PC-3 (cell line): ENCODE measurements at regions not wholly inside any gene's neighbourhood (a gene's known extent, or its start where the extent isn't known, plus 50 kb on each side); places are given as distances from the start of the nearest gene placed in this dataset.

ENCODE experiments used
- ATAC-seq: fragments of 200-7000 bp; cut with Tn5 transposase; 2 replicates; pipeline ENCODE4 v1.9.1; 2020; ENCODE audit warnings: mild to moderate bottlenecking, moderate library complexity
- BruUV-seq: library from RNA; stranded (reverse); fragments of 400-500 nt; replicated peaks from 2 replicates; lab custom pipeline; 2021; lab: Mats Ljungman, UMichigan
- CTCF ChIA-PET: fragments of 300-600 bp; sonication (Branson Sonifier 250); formaldehyde crosslinking; loops from one replicate; lab custom pipeline; 2022; ENCODE audit warnings: antibody characterized with exemption; lab: Charles Lee
- POLR2A ChIA-PET: fragments of 300-600 bp; sonication (Branson Sonifier 250); formaldehyde crosslinking; loops from one replicate; lab custom pipeline; 2022; ENCODE audit warnings: antibody characterized with exemption; ENCODE audit not compliant: unreplicated experiment; lab: Charles Lee
- DNase-seq: peaks from one replicate; pipeline ENCODE4 v3.0.0-alpha.2; 2015
- H2AFZ ChIP-seq: fragments of 300-600 bp; sonication (generic); 2 replicates; pipeline ENCODE4 v1.6.0; 2016; ENCODE audit warnings: antibody characterized with exemption, low read length
- H3F3A ChIP-seq: fragments of 300-600 bp; sonication (generic); one replicate; pipeline ENCODE4 v1.6.0; 2017; ENCODE audit warnings: antibody characterized with exemption, low read length, control low read depth, mild to moderate bottlenecking; ENCODE audit not compliant: unreplicated experiment
- H3K27ac ChIP-seq: fragments of 300-600 bp; sonication (generic); 2 replicates; pipeline ENCODE4 v1.5.1; 2016; ENCODE audit warnings: mild to moderate bottlenecking, low read length
- H3K27me3 ChIP-seq: fragments of 300-600 bp; sonication (generic); 2 replicates; pipeline ENCODE4 v1.6.1; 2016; ENCODE audit warnings: low read length, mixed read lengths
- H3K36me3 ChIP-seq: fragments of 300-600 bp; sonication (generic); 2 replicates; pipeline ENCODE4 v1.6.1; 2016; ENCODE audit warnings: low read depth, mixed run types, low read length, mixed read lengths
- H3K4me1 ChIP-seq: fragments of 300-600 bp; sonication (generic); 2 replicates; pipeline ENCODE4 v1.5.1; 2016; ENCODE audit warnings: low read length; ENCODE audit not compliant: insufficient read depth
- H3K4me2 ChIP-seq: fragments of 300-600 bp; sonication (generic); 2 replicates; pipeline ENCODE4 v1.6.0; 2016; ENCODE audit warnings: low read length
- H3K4me3 ChIP-seq: fragments of 300-600 bp; sonication (generic); 2 replicates; pipeline ENCODE4 v1.5.1; 2016; ENCODE audit warnings: mild to moderate bottlenecking, low read length, mixed read lengths
- H3K79me2 ChIP-seq: fragments of 300-600 bp; sonication (generic); 2 replicates; pipeline ENCODE4 v1.6.1; 2017; ENCODE audit warnings: low read length, mixed read lengths
- H3K9ac ChIP-seq: fragments of 300-600 bp; sonication (generic); 2 replicates; pipeline ENCODE4 v1.6.0; 2016; ENCODE audit warnings: mild to moderate bottlenecking, low read length
- H3K9me2 ChIP-seq: fragments of 300-600 bp; sonication (generic); replicated peaks from 2 replicates; pipeline ENCODE4 v1.6.1; 2016; ENCODE audit warnings: mixed run types, low read length, mixed read lengths
- H3K9me3 ChIP-seq: fragments of 300-600 bp; sonication (generic); 2 replicates; pipeline ENCODE4 v1.6.1; 2016; ENCODE audit warnings: low read length, mixed read lengths
- H4K20me1 ChIP-seq: fragments of 300-600 bp; sonication (generic); 2 replicates; pipeline ENCODE4 v1.6.1; 2016; ENCODE audit warnings: low read length, mixed read lengths
- EZH2 ChIP-seq: fragments of 300-600 bp; sonication (generic); IDR thresholded peaks from one replicate; pipeline ENCODE4 v1.6.1; 2017; ENCODE audit warnings: antibody characterized with exemption, mild to moderate bottlenecking, low read length; ENCODE audit not compliant: unreplicated experiment
- EZH2phosphoT487 ChIP-seq: fragments of 300-600 bp; sonication (generic); IDR thresholded peaks from 2 replicates; pipeline ENCODE4 v1.6.1; 2018; ENCODE audit warnings: mild to moderate bottlenecking, antibody characterized with exemption, low read length, borderline replicate concordance
- intact Hi-C: fragments of 100-400 bp; cut with micrococcal nuclease; formaldehyde crosslinking; loops from 2 replicates; pipeline ENCODE4 v1.9.0; 2023
- TF ChIP-seq, protein P1 (sequence below): fragments of 300-600 bp; sonication (generic); conservative IDR thresholded peaks from 2 replicates; pipeline ENCODE4 v1.5.1; 2017; ENCODE audit warnings: antibody characterized with exemption, low read depth, mild to moderate bottlenecking, low read length

DNA sequence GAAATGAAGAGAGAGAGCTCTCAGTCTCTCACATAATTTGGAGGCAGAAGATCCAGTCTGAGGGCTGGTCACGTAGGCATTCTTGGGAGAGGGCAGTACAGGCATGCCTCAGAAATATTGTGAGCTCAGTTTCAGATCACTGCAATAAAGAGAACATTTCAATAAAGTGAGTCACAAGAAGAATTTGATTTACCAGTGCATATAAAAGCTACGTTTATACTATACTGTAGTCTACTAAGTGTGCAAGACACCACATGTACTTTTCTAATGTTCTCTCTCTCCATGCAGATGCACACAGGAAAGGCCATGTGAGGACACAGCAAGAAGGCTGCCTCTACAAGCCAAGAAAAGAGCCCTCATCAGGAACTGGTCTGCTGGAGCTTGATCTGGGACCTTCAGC lies 583.5 kb upstream of the FAT1 start:
- CTCF ChIA-PET = no interaction called here
- no peak overlapping the region for H2AFZ ChIP-seq
- intact Hi-C loops = loop anchor here (5.0 to 10.0 kb wide), 4 partner anchors 45 to 580 kb away; no protein-coding TSS in a partner anchor

DNA sequence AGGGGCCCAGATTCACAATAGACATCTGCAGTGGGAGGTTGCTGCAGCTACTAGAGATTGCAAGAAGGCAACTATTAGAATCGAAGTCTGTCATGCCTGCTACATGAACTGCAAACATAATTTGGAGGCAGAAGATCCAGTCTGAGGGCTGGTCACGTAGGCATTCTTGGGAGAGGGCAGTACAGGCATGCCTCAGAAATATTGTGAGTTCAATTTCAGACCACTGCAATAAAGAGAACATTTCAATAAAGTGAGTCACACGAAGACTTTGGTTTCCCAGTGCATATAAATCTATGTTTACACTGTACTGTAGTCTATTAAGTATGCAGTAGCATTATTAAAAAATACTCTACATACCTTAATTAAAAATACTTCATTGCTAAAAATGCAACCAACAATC lies 585.8 kb upstream of the FAT1 start:
- no TSS peak for BruUV-seq
- DNase-seq (peak; percentile 80), ATAC-seq (peak; percentile 87)
- no peaks in the 10 kb centered on the region for H3K9me2 ChIP-seq
- no peaks in the 10 kb centered on the region for H4K20me1 ChIP-seq
- TF ChIP-seq EZH2phosphoT487 (no peak), EZH2 (no peak)
- TF ChIP-seq, protein P1, sequence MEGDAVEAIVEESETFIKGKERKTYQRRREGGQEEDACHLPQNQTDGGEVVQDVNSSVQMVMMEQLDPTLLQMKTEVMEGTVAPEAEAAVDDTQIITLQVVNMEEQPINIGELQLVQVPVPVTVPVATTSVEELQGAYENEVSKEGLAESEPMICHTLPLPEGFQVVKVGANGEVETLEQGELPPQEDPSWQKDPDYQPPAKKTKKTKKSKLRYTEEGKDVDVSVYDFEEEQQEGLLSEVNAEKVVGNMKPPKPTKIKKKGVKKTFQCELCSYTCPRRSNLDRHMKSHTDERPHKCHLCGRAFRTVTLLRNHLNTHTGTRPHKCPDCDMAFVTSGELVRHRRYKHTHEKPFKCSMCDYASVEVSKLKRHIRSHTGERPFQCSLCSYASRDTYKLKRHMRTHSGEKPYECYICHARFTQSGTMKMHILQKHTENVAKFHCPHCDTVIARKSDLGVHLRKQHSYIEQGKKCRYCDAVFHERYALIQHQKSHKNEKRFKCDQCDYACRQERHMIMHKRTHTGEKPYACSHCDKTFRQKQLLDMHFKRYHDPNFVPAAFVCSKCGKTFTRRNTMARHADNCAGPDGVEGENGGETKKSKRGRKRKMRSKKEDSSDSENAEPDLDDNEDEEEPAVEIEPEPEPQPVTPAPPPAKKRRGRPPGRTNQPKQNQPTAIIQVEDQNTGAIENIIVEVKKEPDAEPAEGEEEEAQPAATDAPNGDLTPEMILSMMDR = no peak
- no peak overlapping the region for H3K4me3 ChIP-seq
- no peak overlapping the region for H2AFZ ChIP-seq
- H3K27ac ChIP-seq = peak overlapping the region; percentile 52
- no peaks in the 10 kb centered on the region for H3K9me3 ChIP-seq
- peaks cover 38% of the 10 kb centered on the region for H3K4me1 ChIP-seq
- peak overlapping the region; percentile 62 for H3K4me2 ChIP-seq
- no peaks in the 10 kb centered on the region for H3F3A ChIP-seq
- no peaks in the 10 kb centered on the region for H3K79me2 ChIP-seq
- CTCF ChIA-PET = no interaction called here
- no peaks in the 10 kb centered on the region for H3K27me3 ChIP-seq
- intact Hi-C loops = loop anchor here (2.0 to 10.0 kb wide), 5 partner anchors 47 to 582 kb away; no protein-coding TSS in a partner anchor
- H3K9ac ChIP-seq = no peak overlapping the region
- POLR2A ChIA-PET = no interaction called here
- no peaks in the 10 kb centered on the region for H3K36me3 ChIP-seq

More for the DNA sequence above, 583.5 kb upstream of the FAT1 start:
- H3F3A ChIP-seq = no peaks in the 10 kb centered on the region
- no peaks in the 10 kb centered on the region for H3K27me3 ChIP-seq
- H3K4me2 ChIP-seq = peak overlapping the region; percentile 62
- BruUV-seq = no TSS peak
- no peaks in the 10 kb centered on the region for H4K20me1 ChIP-seq
- DNase-seq (peak; percentile 56), ATAC-seq (peak; percentile 74)
- H3K27ac ChIP-seq = no peak overlapping the region
- no peaks in the 10 kb centered on the region for H3K9me3 ChIP-seq
- TF ChIP-seq, protein P1 = no peak
- TF ChIP-seq EZH2 (no peak), EZH2phosphoT487 (no peak)
- no peaks in the 10 kb centered on the region for H3K79me2 ChIP-seq
- H3K4me1 ChIP-seq = peaks cover 38% of the 10 kb centered on the region
- H3K9ac ChIP-seq = no peak overlapping the region
- peak overlapping the region; percentile 17; the same call in 1 of the 2 replicates for H3K4me3 ChIP-seq
- POLR2A ChIA-PET = no interaction called here
- no peaks in the 10 kb centered on the region for H3K36me3 ChIP-seq
- no peaks in the 10 kb centered on the region for H3K9me2 ChIP-seq

DNA sequence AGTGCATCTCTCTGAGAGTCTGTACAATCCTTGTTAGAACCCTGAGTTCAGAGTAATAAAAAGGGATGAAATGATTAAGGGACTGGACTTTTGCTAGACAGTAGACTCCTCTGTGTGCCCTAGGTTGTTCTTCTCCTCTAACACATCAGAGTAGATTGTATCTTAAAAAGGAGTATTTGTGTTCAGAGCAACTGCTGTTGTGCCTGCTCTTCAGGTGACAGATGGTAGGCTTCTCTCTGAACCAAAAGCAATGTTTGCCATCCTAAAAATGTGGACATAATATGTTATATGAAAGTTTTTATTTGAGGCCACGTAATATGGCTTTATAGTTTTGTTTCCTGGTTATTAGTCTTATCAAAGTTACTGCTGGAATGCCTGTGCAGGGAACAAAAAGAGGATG lies 588.6 kb upstream of the FAT1 start:
- intact Hi-C loops = no loop called here

More for the DNA sequence above, 588.6 kb upstream of the FAT1 start:
- Histone ChIP-seq H3K9me2 (no peaks in the 10 kb centered on the region), H3K36me3 (no peaks in the 10 kb centered on the region), H3K4me3 (no peak overlapping the region), H2AFZ (no peak overlapping the region), H3K9ac (no peak overlapping the region), H3K27me3 (no peaks in the 10 kb centered on the region), H4K20me1 (no peaks in the 10 kb centered on the region), H3K4me1 (peaks cover 28% of the 10 kb centered on the region), H3K27ac (no peak overlapping the region), H3K79me2 (no peaks in the 10 kb centered on the region), H3F3A (no peaks in the 10 kb centered on the region), H3K4me2 (no peak overlapping the region), H3K9me3 (no peaks in the 10 kb centered on the region)
- TF ChIP-seq, protein P1 = no peak
- TF ChIP-seq EZH2phosphoT487 (no peak), EZH2 (no peak)
- ChIA-PET CTCF (no interaction called here), POLR2A (no interaction called here)
- BruUV-seq = no TSS peak
- DNase-seq = no peak
- ATAC-seq = no peak
